GM12872 (cell line): ENCODE measurements at regions not wholly inside any gene's neighbourhood (a gene's known extent, or its start where the extent isn't known, plus 50 kb on each side); places are given as distances from the start of the nearest gene placed in this dataset.

Source experiments
- TF ChIP-seq, protein P1 (sequence below): IDR thresholded peaks from 3 replicates; pipeline ENCODE4 v1.5.1; 2011; ENCODE audit warnings: low read depth, mild to moderate bottlenecking, low read length, moderate library complexity; ENCODE audit not compliant: insufficient read depth

DNA sequence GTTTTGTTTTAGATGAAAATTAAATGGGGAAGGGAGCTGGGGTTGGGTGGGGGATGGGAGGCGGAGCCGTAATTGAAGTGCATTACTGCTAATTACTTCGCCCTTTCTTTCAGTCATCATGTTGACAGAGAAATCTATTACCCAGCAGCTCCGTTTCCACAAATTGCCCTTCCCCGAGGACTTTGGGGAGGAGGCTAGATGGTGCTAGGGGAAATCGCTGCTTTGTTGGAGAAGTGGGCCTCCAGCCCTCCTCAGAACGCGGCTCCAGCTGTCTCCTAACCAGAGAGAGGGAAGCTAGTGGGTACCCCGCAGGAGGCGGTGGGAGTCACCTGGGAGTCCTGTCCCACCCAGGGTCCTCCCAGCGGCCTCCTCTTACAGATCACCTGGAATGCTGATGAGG, 130.9 kb upstream of the MYCN start:
- TF ChIP-seq, protein P1, sequence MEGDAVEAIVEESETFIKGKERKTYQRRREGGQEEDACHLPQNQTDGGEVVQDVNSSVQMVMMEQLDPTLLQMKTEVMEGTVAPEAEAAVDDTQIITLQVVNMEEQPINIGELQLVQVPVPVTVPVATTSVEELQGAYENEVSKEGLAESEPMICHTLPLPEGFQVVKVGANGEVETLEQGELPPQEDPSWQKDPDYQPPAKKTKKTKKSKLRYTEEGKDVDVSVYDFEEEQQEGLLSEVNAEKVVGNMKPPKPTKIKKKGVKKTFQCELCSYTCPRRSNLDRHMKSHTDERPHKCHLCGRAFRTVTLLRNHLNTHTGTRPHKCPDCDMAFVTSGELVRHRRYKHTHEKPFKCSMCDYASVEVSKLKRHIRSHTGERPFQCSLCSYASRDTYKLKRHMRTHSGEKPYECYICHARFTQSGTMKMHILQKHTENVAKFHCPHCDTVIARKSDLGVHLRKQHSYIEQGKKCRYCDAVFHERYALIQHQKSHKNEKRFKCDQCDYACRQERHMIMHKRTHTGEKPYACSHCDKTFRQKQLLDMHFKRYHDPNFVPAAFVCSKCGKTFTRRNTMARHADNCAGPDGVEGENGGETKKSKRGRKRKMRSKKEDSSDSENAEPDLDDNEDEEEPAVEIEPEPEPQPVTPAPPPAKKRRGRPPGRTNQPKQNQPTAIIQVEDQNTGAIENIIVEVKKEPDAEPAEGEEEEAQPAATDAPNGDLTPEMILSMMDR: no peak

DNA sequence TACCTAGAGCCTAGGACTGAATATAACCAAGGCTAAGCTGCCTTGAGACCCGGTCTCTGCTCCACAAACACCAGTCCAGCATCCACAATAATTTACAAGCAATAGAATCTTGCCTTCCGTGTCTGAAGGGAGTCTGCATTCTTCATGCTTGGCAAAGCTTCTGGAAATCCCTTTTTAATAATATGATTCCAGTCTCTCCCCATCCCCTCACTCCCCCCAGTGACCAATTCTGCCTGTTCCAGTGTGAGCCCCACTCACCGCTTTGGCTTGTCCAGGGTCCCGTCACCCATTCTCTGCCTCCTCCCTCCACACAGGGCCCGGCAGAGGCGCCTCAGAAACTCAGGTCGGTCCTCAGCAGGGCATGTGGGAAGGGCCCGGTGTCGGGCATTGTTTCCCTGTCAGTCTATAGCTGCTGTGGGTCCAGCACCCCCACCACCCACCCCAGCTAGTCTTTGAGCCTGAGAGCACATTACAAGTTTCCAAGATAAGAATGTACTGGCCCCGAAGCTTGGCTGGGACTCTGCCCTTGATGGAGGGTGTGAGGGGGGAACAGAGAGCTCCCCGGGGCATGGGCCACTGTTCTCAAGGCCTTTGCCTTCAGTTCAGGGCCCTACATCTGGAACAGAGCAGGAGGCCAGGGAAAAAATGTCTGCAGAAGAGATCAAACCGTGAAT, 129.7 kb upstream of the MYCN start:
- TF ChIP-seq, protein P1: no peak

DNA sequence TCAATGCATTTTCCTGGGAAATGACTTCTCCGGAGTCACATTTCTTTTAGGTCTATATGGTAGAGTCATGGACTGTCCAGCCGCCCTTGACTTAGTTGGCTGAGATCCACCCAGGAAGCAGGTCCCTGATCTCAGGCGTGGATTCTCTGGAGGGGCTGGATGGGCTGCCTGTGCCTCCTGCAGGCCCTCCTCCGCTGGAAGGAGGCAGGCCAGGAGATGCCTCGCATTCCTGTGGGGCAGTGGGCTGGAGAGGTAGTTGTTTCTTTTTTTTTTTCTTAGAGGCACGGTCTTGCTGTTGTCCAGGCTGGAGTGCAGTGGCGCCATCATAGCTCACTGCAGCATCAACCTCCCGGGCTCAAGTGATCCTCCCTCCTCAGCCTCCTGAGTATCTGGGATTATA, 129.0 kb upstream of the MYCN start:
- TF ChIP-seq, protein P1: no peak

DNA sequence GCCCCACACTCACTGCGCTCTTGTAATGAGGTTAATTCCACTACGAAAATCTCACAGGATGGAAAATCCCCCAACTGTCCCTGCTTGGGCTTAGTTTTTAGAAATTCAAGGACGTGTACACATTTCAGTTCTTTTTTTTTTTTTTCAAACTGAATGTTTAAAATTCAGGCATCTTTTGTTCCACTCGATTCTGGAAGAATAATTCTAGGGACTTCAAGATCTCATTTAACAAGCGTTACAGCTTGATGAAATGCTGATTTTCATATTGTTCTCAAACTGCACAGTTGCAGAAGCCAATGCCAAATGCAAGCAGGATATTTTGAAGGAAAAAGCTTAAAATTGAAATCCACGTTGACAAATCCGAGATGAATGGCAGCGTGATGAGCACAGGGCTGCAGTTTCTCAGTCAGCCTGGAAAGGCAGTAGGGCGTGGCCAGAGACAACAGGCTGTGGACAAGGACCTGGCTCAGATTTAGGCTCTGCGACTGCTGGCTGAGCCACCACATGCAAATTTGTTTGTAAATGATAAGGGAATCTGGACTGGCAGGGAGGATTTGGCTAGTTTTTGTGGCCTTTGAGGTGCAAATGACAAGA, 128.1 kb upstream of the MYCN start:
- TF ChIP-seq, protein P1: no peak

DNA sequence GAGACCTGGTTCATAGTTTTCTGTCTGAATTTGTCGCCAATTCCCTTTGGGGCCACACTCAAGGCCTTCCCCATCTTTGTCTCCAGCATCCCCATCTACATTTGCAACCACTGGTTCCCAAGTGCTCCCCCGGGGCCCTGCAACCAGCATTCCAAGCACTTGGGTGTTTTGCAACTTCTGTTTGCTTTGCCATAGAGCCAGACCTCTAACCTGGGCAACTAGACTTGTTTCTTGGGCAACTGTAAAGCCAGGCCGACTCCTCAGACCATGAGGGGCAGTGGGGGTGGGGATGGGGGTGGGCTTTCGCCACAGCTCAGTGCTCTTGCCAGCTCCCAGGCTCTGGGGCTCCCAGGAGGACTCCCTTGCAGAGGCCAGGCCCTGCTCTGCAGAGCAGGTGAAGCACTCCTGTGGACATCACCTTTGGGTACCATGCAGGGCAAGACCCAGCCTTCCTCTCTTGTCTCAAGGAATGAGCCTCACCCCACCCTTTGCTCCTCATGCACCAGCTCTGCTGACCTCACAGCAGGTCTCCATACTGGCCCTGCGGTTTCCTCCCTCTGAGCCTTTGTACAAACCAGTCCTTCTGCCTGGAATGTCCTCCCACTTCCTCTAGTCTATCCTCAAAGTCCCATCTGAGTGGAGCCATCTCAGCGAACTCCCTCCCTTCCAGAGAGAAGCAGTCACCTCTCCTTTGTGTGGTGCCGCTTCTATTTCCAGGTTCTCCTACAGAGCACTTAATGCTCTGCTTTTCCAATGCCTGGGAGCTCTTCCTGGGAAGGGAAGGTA, 126.7 kb upstream of the MYCN start:
- TF ChIP-seq, protein P1: no peak

DNA sequence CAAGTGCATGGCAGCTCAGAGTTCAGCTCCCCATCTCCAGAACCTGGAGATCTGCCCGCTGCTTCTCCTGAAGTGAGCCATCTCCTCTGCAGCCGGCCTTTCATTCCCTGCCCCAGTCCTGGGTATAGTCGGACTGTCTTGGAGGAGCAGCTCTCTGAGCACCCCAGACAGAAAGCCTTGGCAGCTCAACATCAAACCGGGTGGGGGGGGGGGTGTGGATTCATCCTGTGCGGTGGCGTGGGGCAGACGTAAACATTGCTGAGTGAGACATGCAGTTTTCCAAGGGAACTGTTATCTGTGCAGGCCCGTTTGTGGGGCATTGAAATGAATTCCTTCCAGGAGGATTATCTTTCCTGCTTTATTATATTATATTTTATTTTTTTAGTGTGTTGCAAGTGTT, 125.9 kb upstream of the MYCN start:
- TF ChIP-seq, protein P1: no peak

DNA sequence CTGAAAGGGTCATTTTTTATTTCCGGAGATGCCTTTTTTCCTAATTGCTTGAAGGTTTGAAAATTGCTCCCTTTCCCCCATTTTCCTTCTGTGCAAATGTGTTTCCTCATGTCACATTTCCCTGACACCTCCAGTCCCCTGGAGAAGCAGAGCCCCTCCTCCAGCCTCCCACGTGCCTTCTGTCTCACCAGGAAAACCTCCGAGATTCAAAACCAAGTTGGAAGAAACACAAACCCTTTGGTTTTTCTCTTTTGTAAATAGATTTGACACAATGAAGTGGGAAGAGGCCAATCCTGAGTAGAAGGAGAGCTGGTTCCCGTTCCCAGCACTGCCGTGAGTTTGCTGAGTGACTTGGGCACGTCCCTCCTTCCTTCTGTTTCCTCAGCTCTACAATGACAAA, 125.4 kb upstream of the MYCN start:
- TF ChIP-seq, protein P1: no peak
